SK-MEL-5 (cell line): ENCODE measurements at regions not wholly inside any gene's neighbourhood (a gene's known extent, or its start where the extent isn't known, plus 50 kb on each side); places are given as distances from the start of the nearest gene placed in this dataset.

ENCODE experiments used
- DNase-seq: peaks from one replicate; pipeline ENCODE4 v3.0.0-alpha.2; 2016; ENCODE audit warnings: low read depth, low spot score
- in situ Hi-C: cut with HindIII; loops from 2 replicates; pipeline ENCODE4 v1.10.0; 2016; ENCODE audit warnings: low sequenced_read_pairs, high pct_unique_total_duplicates, low pct_unique_long_range_greater_than_20kb

DNA sequence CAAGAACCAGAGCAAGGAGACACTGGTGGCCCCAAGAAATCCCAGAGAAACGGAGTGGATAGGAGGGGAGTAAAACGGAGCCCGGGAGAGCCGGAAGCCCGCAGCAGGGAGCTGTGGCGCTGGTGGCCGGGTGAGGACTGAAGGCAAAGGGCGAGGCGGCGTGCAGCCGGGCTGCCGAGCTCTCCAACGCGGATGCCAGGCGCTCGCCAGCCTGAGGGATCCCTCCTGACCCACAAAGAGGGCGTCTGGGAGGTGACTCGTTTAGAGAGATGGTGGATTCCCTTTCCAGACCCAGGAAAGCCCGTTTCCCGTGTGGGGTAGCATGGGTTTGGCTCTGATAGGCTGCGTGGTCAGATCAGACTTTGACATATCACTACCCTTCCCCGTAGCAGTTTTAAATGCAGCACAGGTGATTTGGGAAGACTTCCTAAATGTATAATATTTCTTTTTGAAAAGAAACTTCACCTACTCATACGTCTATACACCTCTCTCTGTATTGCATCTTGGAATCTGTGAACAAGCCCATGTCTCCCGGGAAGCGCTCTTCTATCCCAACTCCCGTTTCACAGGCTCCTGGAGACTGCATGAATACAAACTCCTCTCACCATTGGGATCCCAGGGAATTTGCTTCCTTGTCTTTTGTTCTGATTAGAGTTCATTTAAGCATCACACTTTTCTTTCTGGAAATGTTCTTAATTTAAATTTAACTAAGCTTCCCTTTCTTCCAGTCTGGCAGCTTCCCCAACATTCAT, 158.1 kb downstream of the C9orf152 start:
- DNase-seq, result no peak
- in situ Hi-C loops, result no loop called here

DNA sequence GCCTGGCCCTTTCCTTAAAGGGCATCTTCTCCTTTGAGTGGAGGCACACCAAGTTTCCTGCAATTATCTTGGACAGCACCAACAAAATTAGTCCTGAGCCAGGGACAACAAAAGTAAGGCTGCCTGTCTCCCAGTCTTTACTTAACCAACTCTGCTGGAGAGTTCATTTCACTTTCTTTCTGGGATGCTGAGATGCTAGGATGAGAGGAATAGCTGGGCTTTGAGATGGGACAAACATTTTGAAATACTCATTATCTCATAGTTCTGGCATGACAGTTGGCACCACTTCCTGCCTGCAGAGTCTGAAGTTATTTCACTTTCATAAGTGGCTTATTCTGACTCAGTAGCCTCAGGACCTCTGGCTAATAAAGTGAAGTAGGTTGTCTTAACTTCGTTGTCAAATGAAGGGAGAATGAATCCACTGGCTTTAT, 157.0 kb downstream of the C9orf152 start:
- in situ Hi-C loops, result no loop called here
- DNase-seq, result peak; percentile 45

DNA sequence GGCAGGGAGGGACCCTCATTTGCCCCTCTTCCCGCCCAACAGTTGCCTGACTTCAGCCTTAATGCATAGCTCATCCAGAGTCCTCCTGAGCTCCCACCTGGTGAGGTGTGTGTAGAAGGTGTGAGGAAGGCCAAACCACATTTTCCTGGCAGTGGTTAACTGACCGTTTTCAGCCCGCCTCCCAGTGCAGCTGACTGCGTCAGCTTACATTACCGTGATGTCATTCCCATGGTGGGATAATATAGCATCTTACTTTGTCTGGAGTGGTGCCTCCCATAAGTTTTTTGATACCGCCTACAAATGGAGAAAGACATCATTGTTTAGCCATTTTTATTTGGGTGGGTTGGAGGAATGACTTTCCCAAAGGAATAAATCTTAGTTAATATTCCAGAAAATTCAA, 151.9 kb downstream of the C9orf152 start:
- no peak for DNase-seq
- in situ Hi-C loops, result no loop called here

DNA sequence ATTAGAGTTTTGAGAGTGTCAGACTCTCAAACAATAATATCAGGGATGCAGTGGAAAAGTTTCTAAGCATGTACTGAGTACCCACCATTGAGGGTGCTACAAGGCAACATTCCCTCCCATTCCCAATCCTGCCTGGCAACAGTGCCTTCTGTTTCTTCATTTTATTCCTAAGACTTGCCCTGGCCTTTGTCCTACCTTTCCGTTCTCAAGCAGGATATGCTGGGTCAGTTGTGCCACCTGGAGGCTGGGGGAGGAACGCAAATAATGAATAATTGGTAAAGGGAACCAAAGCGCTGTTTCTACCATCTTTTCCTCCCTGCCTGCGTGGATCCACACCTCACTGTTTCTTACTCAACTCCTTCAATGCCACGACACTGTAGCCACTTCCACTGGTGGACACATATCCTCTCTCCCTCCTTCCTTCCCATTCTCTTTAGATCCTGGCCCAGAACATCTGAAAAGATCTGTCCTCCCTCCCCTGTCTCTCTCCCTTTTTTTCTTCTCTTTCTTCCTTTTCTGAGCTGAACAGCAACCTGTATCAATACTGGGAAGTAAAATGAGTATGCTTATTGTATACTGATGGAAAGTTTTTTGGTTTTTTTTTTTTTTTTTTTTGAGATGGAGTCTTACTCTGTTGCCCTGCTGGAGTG, 149.5 kb downstream of the C9orf152 start:
- peak; percentile 87 for DNase-seq
- in situ Hi-C loops, result no loop called here

DNA sequence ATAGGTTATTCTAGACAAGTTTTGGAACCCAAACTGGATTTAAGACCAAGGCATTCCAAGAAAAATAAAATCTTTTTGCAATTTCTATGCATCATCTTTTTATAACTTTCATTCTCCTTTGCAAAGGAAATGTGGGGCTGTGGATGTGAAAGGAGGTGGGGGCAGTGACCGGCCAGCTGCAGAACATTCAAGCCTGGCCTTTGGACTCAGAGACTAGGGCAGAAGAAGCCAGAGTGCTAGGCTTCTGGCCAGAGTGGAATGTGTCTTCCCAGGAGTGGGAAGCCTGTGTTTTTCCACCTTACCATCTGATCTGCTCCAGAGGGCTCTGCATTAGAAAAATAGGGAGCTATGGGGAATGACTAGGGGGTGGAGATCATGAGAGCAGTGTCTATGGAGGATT, 148.5 kb downstream of the C9orf152 start:
- DNase-seq, result no peak
- in situ Hi-C loops, result no loop called here

DNA sequence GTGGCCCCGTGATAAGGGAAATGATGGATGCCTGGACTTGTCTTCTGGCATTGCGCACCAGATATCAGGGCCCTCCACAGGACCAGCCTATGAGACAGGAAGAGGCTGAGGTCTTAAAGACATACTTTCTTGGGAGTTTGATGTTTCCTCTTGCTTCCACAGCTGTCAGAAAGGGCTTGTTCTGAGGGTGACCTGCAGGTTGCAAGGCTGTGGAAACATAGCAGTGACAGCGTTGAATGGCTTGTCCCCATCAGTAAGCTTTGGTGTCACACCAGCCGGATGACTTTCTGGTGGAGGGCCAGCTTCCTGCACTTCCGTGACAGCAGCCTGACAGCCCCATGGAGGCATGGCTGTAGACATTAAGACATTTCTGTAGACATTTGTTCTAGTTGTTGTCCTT, 143.2 kb downstream of the C9orf152 start:
- no peak for DNase-seq
- in situ Hi-C loops, result no loop called here

DNA sequence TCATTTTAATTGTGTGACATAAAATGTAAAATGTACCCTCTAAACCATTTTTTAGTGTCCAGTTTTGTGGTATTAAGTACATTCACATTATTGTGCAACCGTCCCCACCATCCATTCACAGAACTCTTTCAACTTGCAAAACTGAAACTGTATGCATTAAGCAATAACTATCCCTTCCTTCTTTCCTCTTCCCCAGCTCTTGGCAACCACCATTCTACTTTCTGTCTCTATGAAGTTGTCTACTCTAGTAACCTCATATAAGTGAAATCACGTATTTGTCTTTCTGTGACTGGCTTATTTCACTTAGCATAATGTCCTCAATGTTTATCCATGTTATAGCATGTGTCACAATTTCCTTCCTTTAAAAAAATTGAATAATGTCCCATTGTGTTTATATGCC, 142.4 kb downstream of the C9orf152 start:
- in situ Hi-C loops, result no loop called here
- peak; percentile 43 for DNase-seq

DNA sequence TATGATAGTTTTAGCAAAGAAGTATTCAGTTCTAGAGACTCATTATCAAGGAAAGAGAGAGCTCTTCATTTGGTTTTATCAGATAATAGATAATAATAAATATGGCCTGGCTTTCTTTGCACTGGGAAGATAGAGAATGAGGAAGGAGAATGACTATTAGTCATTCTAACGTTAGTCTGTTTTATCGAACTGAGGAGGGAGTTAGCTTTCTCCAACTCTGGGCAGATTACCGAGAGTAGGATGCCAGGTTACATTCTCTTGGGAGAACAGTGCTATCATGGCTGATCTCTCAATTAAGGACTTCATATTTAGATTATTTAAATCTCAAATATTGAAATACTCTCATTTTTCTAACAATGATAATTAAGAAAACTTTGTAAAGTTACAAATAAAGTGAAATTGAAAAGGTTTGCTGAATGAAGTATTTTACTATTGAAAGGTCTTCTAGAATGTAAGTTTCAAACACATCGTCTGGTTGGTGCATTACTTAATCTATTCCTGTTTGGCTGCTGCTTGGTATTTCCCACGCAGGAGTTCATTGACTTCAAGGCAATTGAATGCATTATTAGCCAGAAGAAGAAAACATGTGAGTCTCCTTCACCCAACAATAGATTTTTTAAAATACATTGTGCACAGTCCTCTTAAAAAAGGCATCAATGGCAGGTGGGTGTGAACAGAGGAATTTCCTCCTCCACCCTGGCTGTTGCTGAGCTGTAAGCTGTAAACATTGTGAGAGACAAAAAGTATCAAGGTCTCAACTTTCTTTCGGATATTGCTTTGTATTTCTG, 140.8 kb downstream of the C9orf152 start:
- no peak for DNase-seq
- in situ Hi-C loops, result no loop called here

DNA sequence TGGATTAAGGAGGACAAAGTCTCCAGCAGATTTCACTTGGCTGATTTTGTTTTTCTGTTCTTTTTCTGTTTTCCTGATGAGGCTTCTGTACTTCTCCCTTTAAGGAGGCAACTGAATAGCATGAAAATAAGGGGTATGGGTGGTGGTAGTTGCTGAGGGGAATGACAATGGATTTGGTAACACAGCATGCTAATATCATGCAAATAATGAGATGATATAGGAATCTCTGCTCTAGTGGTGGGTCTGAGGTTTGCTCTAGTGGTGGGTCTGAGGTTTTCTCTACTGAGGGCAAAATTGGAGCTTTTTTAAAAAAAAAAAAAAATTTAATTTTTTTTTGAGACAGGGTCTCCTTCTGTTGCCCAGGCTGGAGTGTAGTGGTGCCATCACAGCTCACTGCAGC, 139.7 kb downstream of the C9orf152 start:
- DNase-seq, result no peak
- in situ Hi-C loops, result no loop called here

DNA sequence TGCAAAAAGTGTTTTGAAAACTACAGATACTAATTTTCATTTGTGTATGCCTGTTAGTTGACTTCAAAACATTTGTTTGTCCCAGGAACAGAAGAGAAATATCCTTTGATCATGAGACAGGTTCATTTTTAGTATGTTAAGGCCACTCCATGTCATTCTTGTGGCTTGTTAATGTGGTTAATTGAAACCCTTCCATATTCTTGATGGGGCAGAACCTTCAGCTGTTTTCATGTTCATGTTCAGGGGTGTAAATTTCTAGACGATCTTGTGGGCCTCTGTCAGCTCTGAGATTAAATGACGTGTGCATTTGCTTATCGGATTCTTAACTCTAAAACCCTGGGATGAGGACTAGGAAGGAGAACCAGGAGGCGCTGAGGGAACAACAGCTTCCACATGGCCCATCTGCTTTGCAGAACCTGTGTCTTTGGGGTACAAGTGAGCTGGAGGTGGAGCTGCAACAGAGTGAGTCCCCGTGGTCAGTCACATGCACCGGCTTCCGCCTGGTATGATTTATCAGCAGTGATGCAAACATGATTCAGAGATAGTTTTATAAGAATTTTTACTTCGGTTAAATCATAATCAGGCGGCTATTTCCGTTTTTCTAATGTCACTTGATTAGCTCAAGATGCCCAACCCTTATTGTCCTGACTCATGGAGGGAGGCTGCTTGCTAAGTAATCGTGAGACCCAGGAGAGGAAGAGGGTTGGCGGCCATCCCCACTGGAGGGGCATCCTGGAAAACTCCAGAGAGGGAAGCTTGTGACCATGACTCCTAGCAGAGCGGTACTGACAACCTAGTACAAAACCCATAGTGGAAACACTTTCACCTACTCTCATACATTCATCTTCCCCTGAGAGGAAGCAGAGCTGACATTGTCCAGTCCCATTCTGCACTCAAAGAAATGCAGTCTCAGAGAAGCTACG, 138.4 kb downstream of the C9orf152 start:
- peak; percentile 66 for DNase-seq
- in situ Hi-C loops, result no loop called here

DNA sequence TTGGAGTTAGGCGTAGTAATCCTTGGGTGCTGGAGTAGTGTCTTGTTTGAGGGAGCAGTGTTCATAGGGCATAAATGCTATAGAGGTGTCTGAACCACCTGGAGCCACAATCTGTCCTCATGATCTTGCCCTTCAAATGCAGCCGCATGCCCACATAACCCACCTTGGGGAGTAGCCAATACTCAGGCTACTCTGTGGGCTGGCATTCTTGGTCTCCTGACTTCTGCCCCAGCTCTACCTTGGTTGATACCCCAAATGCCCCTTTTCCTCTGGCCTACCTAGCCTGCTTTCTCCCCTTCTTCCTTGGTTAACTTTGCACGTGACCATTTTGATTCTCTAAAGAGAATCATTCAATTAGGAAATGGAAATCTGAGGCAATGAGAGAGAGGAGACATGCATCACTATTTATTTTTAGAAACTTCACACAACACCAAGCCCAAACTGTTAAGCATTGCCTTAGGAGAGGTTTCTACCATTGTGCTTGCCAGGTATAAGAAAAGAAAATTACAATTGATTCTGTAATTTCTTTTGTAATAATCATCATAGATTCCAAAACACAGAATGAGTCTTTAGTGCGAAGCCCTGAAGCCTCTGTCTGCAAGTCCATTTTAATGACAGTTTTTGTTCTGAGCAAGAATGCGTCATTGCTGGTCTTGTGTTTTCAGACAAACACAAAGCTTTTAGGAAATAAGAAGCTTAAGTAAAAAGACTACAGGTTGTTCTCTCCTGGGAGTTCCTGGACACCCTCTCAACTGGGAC, 135.2 kb downstream of the C9orf152 start:
- no peak for DNase-seq
- in situ Hi-C loops, result no loop called here

DNA sequence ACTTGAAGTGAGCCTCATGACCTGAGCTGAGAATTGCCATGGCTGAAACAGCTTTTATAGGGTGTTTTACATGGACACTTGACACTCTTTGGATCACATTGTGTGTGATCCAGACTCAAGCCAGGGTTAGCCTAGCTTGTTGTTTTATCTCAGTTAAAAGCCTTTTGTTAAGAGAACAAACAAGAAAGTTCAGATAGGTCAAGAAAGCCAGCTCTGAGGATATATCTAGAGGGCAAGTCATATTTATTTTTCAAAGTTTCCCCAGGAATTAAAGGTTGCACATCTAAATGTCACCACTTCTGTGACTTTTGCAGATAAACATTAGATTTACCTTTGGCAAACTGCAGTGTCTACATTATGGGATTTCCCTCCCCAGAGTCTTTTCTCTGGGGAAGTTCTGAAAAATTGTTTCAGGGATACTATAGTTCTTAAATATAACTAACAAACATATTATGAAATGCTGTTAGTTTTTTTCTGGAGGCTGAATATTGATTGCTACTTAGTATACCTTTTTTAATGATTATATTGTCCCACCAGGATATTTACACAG, 134.5 kb downstream of the C9orf152 start:
- in situ Hi-C loops, result no loop called here
- no peak for DNase-seq

DNA sequence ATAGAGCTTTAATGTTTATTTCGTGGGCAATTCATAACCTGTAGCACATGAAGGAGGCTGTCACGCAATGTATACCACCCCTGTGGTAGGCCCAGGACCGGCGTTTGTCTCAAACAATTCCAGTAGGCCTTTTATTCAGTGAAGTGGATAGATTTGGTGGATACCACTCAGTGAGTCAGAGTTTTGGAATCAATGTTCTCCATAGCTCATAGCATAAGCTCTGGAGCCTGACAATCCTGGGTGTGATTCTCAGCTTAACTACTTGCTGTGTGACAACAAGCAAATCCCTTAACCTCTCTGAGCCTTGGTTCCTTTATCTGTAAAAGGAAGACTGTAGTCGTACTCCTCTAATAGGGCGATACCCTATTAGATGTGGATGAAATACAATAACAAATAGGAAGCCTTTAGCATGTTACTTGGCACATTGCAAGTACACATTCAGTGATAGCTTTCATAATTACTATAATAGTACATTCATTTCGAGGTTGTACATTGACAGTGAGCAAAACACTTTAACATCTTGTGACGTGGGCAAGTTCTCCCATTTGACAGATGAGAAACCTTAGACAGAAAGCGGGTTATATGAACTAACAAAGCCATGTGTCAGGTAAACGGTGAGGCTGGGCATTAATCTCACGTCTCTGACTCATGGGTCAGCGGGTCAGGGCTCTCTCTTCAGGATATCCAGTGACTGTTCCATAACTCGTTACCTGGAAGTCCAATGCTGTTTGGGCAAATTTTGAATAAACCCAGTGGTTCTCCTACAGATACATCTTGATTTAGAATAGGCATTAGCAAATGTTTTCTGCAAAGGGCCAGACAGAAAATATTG, 130.8 kb downstream of the C9orf152 start:
- in situ Hi-C loops, result no loop called here
- DNase-seq, result no peak

DNA sequence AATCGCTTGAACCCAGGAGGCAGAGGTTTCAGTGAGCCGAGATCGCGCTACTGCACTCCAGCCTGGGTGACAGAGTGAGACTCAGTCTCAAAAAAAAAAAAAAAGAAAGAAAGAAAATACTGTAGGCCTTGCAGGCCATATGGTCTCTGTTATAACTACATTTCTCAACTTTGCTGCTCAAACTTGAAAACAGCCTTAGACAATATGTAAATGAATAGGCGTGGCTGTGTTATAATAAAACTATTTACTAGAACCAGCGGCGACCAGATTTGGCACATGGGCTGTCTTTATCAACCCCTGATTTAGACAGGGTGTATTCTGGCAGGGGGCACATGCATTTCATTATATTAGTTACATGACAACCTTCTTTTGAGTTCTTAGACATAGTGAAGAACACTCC, 130.0 kb downstream of the C9orf152 start:
- in situ Hi-C loops, result no loop called here

DNA sequence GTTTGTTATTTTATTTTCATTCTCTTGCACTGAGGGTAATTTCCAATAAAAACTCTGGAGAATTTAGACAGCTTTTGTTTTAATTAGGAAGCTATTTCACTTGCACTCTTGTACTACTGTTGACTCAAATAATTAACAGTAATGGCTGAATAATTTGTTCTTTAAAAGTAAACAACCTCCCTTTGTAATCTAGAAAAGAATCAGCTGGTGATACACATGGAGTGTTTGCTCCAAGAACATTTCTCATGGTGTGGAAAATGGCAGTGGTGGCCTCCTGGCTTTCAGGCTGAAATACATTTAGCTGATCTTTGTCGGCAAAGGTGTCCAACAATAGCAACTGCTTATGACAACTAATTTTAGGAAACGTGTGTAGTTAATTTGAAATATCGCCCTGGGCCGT, 129.4 kb downstream of the C9orf152 start:
- in situ Hi-C loops, result no loop called here
- DNase-seq, result no peak

More for the DNA sequence above, 130.0 kb downstream of the C9orf152 start:
- DNase-seq, result no peak

DNA sequence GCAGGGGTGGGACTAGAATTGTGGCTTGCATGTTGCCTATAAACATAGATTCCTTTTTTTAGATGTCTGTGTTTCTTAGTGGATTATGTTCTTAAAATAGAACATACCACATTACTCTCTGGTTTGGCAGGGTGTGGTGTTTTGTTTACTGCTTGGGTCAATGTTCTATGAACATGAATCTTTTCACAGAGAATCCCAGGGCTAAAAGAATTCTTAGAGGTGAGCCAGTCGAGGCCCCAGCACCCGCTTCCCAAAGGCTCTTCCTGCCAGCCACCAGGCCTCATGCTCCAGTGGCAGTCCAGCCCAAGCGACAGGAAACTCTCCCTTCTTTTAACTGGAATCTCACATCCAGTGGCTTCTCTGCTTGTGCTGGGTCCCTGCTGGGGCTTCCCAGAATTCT, 126.6 kb downstream of the C9orf152 start:
- no peak for DNase-seq

More for the DNA sequence above, 126.6 kb downstream of the C9orf152 start:
- in situ Hi-C loops, result no loop called here
